ENCODE measurements at regions not wholly inside any gene's neighbourhood (a gene's known extent, or its start where the extent isn't known, plus 50 kb on each side); places are given as distances from the start of the nearest gene placed in this dataset.
"Not testable (repeated sequence)": the region's sequence is repeated elsewhere in the genome, so short reads cannot be mapped to it uniquely, and the experiment has no call there.

- H3K4me1 ChIP-seq: no peaks in the 10 kb centered on the region
- no peaks in the 10 kb centered on the region for H3K27me3 ChIP-seq
- no peak overlapping the region for H3K4me3 ChIP-seq (ENCODE audit: low read depth, low read length)
- no peak for DNase-seq
- H3K9me3 ChIP-seq: no peaks in the 10 kb centered on the region
- no peaks in the 10 kb centered on the region for H3K36me3 ChIP-seq
- no peak for TF ChIP-seq CTCF (IDR thresholded peaks at IDR 0.05; ENCODE audit: low read depth, low read length)
These were observed 1068.1 kb upstream of the PCDH20 start for GRCh38 chr13:62483774-62484173.

GRCh38 chr13:62482351-62482750, 1066.7 kb upstream of the PCDH20 start:
- Histone ChIP-seq H3K36me3 (no peaks in the 10 kb centered on the region), H3K4me1 (no peaks in the 10 kb centered on the region), H3K9me3 (no peaks in the 10 kb centered on the region), H3K4me3 (ENCODE audit: low read depth, low read length) (no peak overlapping the region), H3K27me3 (no peaks in the 10 kb centered on the region)
- no peak for DNase-seq
- TF ChIP-seq CTCF (IDR thresholded peaks at IDR 0.05; ENCODE audit: low read depth, low read length): no peak

GRCh38 chr13:62473944-62474237, 1058.2 kb upstream of the PCDH20 start:
- Histone ChIP-seq H3K4me1 (no peaks in the 10 kb centered on the region), H3K27me3 (no peaks in the 10 kb centered on the region), H3K36me3 (no peaks in the 10 kb centered on the region), H3K4me3 (ENCODE audit: low read depth, low read length) (no peak overlapping the region), H3K9me3 (no peaks in the 10 kb centered on the region)
- no peak for DNase-seq
- no peak for TF ChIP-seq CTCF (IDR thresholded peaks at IDR 0.05; ENCODE audit: low read depth, low read length)

- TF ChIP-seq CTCF (IDR thresholded peaks at IDR 0.05; ENCODE audit: low read depth, low read length): no peak
- H3K4me3 ChIP-seq (ENCODE audit: low read depth, low read length): no peak overlapping the region
- no peaks in the 10 kb centered on the region for H3K36me3 ChIP-seq
- H3K27me3 ChIP-seq: no peaks in the 10 kb centered on the region
- no peaks in the 10 kb centered on the region for H3K4me1 ChIP-seq
- no peaks in the 10 kb centered on the region for H3K9me3 ChIP-seq
- no peak for DNase-seq
These were observed 1057.7 kb upstream of the PCDH20 start for GRCh38 chr13:62473190-62473943.

GRCh38 chr13:62453761-62454160, 1038.1 kb upstream of the PCDH20 start:
- no peak for DNase-seq
- Histone ChIP-seq H3K27me3 (no peaks in the 10 kb centered on the region), H3K4me3 (ENCODE audit: low read depth, low read length) (no peak overlapping the region), H3K36me3 (no peaks in the 10 kb centered on the region), H3K4me1 (no peaks in the 10 kb centered on the region), H3K9me3 (no peaks in the 10 kb centered on the region)
- no peak for TF ChIP-seq CTCF (IDR thresholded peaks at IDR 0.05; ENCODE audit: low read depth, low read length)

GRCh38 chr13:62450759-62451158, 1035.1 kb upstream of the PCDH20 start:
- Histone ChIP-seq H3K4me1 (no peaks in the 10 kb centered on the region), H3K9me3 (no peaks in the 10 kb centered on the region), H3K4me3 (ENCODE audit: low read depth, low read length) (no peak overlapping the region), H3K36me3 (no peaks in the 10 kb centered on the region), H3K27me3 (no peaks in the 10 kb centered on the region)
- no peak for TF ChIP-seq CTCF (IDR thresholded peaks at IDR 0.05; ENCODE audit: low read depth, low read length)
- DNase-seq: no peak

GRCh38 chr13:62447771-62448382, 1032.2 kb upstream of the PCDH20 start:
- not testable (repeated sequence) for H3K36me3 ChIP-seq; H3K27me3 ChIP-seq; DNase-seq; H3K4me1 ChIP-seq; H3K4me3 ChIP-seq (ENCODE audit: low read depth, low read length); H3K9me3 ChIP-seq

Data from BE2C (cell line).